ENCODE measurements at regions not wholly inside any gene's neighbourhood (a gene's known extent, or its start where the extent isn't known, plus 50 kb on each side); places are given as distances from the start of the nearest gene placed in this dataset.

DNA sequence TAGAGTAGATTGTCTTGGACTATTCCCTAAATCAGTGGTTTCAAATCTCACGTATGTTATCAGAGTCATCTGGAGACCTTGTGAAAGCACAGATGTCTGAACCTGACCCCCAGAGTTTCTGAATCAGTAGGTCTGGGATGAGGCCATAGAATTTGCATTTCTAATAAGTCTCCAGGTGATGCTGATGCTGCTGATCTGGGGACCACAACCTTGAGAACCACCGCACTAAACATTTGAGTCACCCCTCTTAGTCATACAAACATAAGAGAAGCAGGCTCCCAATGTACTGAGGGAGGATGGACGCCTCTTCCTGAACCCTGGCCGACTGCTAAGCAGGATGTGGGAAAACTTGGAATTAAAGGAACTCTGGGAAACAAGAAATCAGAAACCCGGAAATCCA, 187.8 kb upstream of the PRDM1 start:
- Histone ChIP-seq H3K4me1 (ENCODE audit: control insufficient read depth, insufficient read depth, low read length) (no peaks in the 10 kb centered on the region), H3K27me3 (ENCODE audit: control insufficient read depth, insufficient read depth, low read length) (no peaks in the 10 kb centered on the region), H3K4me3 (ENCODE audit: low read depth, low read length) (no peak overlapping the region), H3K9me3 (ENCODE audit: control insufficient read depth, insufficient read depth, low read length) (no peaks in the 10 kb centered on the region), H3K36me3 (ENCODE audit: control insufficient read depth, insufficient read depth, low read length) (no peaks in the 10 kb centered on the region), H3K27ac (ENCODE audit: low read depth, low read length) (no peak overlapping the region)
- DNase-seq (ENCODE audit: low read depth in 4 of 6, low spot score in 6 of 6) = no peak
- WGBS (ENCODE audit: insufficient coverage) = 87% methylated on average over 3 of the region's 5 CpGs

DNA sequence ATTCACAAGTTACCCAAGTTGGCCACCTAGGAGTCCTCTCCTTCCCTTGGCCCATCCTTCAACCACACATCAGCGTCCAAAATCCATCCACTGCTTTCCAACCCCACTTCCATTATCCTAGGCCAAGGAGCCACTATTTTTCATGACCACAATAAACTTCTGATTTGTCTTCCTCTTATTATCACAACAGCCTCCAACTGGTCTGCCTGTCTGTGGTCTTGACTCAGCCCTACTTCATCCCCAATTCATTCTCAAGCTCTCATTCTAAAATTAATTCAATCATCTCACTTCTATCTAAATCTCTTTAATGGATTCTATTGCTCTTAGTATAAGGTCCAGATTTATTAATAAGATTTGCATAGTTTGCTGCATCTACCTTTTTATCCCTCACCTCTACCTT, 189.0 kb upstream of the PRDM1 start:
- H3K36me3 ChIP-seq (ENCODE audit: control insufficient read depth, insufficient read depth, low read length) = no peaks in the 10 kb centered on the region
- no peak for DNase-seq (ENCODE audit: low read depth in 4 of 6, low spot score in 6 of 6)
- H3K27ac ChIP-seq (ENCODE audit: low read depth, low read length) = no peak overlapping the region
- H3K4me1 ChIP-seq (ENCODE audit: control insufficient read depth, insufficient read depth, low read length) = no peaks in the 10 kb centered on the region
- no peak overlapping the region for H3K4me3 ChIP-seq (ENCODE audit: low read depth, low read length)
- no peaks in the 10 kb centered on the region for H3K9me3 ChIP-seq (ENCODE audit: control insufficient read depth, insufficient read depth, low read length)
- no peaks in the 10 kb centered on the region for H3K27me3 ChIP-seq (ENCODE audit: control insufficient read depth, insufficient read depth, low read length)
- 100% methylated on average over 1 of the region's 1 CpG for WGBS (ENCODE audit: insufficient coverage)

DNA sequence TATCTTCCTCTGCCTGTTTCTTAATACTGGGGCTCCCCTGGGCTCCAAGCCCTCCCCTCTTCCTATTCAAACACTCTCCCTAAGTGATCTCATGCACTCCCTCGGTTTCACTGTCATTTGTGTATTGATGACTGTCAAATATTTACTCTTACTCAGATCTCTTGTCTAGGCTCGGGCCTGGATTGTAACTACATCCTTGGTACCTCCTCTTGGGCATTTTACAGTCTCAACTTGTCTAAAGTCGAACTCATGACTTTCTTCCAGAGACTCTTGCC, 189.4 kb upstream of the PRDM1 start:
- H3K4me3 ChIP-seq (ENCODE audit: low read depth, low read length) = no peak overlapping the region
- no peaks in the 10 kb centered on the region for H3K9me3 ChIP-seq (ENCODE audit: control insufficient read depth, insufficient read depth, low read length)
- 79% methylated on average over 2 of the region's 3 CpGs for WGBS (ENCODE audit: insufficient coverage)
- no peak for DNase-seq (ENCODE audit: low read depth in 4 of 6, low spot score in 6 of 6)
- no peaks in the 10 kb centered on the region for H3K27me3 ChIP-seq (ENCODE audit: control insufficient read depth, insufficient read depth, low read length)
- H3K36me3 ChIP-seq (ENCODE audit: control insufficient read depth, insufficient read depth, low read length) = no peaks in the 10 kb centered on the region
- H3K4me1 ChIP-seq (ENCODE audit: control insufficient read depth, insufficient read depth, low read length) = no peaks in the 10 kb centered on the region
- H3K27ac ChIP-seq (ENCODE audit: low read depth, low read length) = no peak overlapping the region

DNA sequence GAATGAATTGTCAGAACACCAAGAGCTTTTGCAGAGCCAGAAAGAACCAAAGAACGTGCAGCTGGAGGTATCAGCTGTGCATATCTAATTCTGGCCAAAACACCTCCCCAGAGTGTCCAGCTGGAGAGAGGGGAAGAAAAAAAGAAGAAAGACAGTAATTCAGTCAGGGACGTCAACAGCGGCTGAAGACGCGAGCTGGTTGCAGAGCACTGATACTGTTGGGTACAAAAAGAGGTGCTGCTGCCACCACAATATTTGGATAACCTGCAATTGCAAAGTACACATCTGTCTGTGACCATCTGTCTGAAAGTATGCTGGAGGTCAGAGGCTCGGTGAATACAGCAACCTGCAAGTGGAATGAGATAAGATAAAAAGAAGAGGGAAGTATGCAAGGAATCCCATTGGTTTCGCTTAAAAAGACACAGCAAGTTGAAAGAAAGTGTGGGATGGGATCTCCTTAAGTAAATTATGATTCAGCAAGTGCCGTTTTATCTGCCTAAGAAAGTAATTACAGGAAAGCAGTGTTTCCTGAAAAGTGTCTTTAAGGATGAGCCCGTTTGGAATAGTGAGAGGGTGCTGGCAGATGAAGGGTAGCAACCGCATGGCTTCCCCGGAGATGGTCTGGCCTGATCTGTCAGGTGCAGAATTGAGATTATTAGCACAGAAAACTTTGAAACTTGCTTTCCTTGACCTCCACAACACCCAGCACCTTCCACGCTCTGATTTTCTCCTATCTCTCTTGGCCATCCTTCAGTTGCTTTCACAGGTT, 189.9 kb upstream of the PRDM1 start:
- 84% methylated on average over 8 of the region's 12 CpGs for WGBS (ENCODE audit: insufficient coverage)

DNA sequence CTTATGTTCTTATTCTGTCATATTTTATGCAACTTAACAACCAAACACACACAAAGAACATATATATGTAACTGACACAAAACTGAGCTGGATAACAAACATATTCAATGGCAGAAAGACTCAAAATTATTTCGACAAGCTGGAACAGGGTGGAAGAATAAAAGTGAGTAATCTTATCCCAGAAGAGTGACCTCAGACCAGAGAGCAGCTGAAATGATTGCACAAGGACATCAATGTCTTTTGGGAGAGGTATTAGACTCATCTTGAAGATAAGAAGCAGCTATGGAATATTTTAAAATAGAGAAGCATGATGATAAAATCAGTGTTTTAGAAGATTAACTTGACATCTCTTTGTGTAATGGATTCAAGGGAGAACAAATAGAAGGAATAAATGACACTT, 191.6 kb upstream of the PRDM1 start:
- no peaks in the 10 kb centered on the region for H3K27me3 ChIP-seq (ENCODE audit: control insufficient read depth, insufficient read depth, low read length)
- 83% methylated on average over 1 of the region's 1 CpG for WGBS (ENCODE audit: insufficient coverage)
- no peak overlapping the region for H3K27ac ChIP-seq (ENCODE audit: low read depth, low read length)
- no peaks in the 10 kb centered on the region for H3K36me3 ChIP-seq (ENCODE audit: control insufficient read depth, insufficient read depth, low read length)
- no peaks in the 10 kb centered on the region for H3K9me3 ChIP-seq (ENCODE audit: control insufficient read depth, insufficient read depth, low read length)
- H3K4me3 ChIP-seq (ENCODE audit: low read depth, low read length) = no peak overlapping the region
- no peaks in the 10 kb centered on the region for H3K4me1 ChIP-seq (ENCODE audit: control insufficient read depth, insufficient read depth, low read length)
- DNase-seq (ENCODE audit: low read depth in 4 of 6, low spot score in 6 of 6) = no peak

More for the DNA sequence above, 189.9 kb upstream of the PRDM1 start:
- no peak overlapping the region for H3K4me3 ChIP-seq (ENCODE audit: low read depth, low read length)
- no peaks in the 10 kb centered on the region for H3K9me3 ChIP-seq (ENCODE audit: control insufficient read depth, insufficient read depth, low read length)
- no peaks in the 10 kb centered on the region for H3K36me3 ChIP-seq (ENCODE audit: control insufficient read depth, insufficient read depth, low read length)
- H3K27ac ChIP-seq (ENCODE audit: low read depth, low read length) = no peak overlapping the region
- no peaks in the 10 kb centered on the region for H3K4me1 ChIP-seq (ENCODE audit: control insufficient read depth, insufficient read depth, low read length)
- no peaks in the 10 kb centered on the region for H3K27me3 ChIP-seq (ENCODE audit: control insufficient read depth, insufficient read depth, low read length)
- DNase-seq (ENCODE audit: low read depth in 4 of 6, low spot score in 6 of 6) = no peak

DNA sequence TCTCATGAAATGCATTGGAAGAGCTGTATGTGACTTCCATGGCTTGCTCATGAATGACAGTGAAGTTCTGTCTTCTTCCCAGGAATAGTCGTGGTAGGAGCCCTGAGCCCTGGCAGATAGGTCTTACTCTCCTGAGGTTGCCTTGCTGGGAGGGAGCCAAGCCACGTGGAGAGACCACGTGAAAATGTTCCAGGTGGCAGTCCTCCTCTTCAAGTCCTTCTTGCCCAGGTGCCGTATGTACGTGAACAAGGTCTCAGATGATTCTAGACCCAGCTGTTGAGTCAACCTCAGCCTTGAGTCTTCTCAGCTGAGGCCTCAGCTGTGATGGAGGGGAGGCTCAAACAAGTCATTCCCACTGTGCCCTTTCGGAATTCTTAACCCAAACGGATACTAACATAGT, 192.4 kb upstream of the PRDM1 start:
- Histone ChIP-seq H3K4me3 (ENCODE audit: low read depth, low read length) (no peak overlapping the region), H3K36me3 (ENCODE audit: control insufficient read depth, insufficient read depth, low read length) (no peaks in the 10 kb centered on the region), H3K4me1 (ENCODE audit: control insufficient read depth, insufficient read depth, low read length) (no peaks in the 10 kb centered on the region), H3K9me3 (ENCODE audit: control insufficient read depth, insufficient read depth, low read length) (no peaks in the 10 kb centered on the region), H3K27ac (ENCODE audit: low read depth, low read length) (no peak overlapping the region), H3K27me3 (ENCODE audit: control insufficient read depth, insufficient read depth, low read length) (no peaks in the 10 kb centered on the region)
- DNase-seq (ENCODE audit: low read depth in 4 of 6, low spot score in 6 of 6) = no peak
- 92% methylated on average over 5 of the region's 7 CpGs for WGBS (ENCODE audit: insufficient coverage)

DNA sequence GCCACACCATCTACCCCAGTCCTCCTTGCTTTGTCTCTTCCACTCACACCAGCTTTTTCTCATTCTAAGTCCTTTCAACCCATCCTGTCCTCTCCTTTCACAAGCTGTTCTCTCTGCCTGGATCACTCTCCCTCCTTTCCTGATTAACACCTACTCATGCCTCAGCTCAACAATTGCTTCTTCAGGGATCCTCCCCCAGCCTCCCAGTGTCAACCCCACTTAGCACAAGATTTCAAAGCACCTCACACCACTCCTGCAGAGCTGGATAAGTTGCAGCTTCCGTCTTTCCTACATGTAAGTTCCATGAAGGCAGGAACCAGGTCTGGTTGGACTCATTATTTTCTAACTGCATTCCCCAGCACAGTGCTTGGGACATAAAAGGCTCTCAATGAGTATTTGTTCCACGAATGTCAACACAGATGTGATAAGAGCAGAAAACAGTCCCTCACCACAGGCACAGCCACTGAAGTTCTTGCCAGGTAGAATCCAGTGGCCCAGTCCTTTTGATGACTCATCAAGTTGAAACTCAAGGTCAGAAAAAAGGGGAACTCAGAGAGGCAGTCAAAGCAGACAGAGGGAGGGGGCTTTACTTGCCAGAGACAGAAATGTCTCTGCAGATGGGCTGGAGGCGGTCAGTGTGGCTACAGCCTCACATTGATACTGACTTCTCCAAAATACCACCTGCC, 193.4 kb upstream of the PRDM1 start:
- Histone ChIP-seq H3K27ac (ENCODE audit: low read depth, low read length) (no peak overlapping the region), H3K4me1 (ENCODE audit: control insufficient read depth, insufficient read depth, low read length) (no peaks in the 10 kb centered on the region), H3K9me3 (ENCODE audit: control insufficient read depth, insufficient read depth, low read length) (no peaks in the 10 kb centered on the region), H3K36me3 (ENCODE audit: control insufficient read depth, insufficient read depth, low read length) (no peaks in the 10 kb centered on the region), H3K4me3 (ENCODE audit: low read depth, low read length) (no peak overlapping the region), H3K27me3 (ENCODE audit: control insufficient read depth, insufficient read depth, low read length) (no peaks in the 10 kb centered on the region)
- WGBS (ENCODE audit: insufficient coverage) = 88% methylated on average over 1 of the region's 3 CpGs
- no peak for DNase-seq (ENCODE audit: low read depth in 4 of 6, low spot score in 6 of 6)

DNA sequence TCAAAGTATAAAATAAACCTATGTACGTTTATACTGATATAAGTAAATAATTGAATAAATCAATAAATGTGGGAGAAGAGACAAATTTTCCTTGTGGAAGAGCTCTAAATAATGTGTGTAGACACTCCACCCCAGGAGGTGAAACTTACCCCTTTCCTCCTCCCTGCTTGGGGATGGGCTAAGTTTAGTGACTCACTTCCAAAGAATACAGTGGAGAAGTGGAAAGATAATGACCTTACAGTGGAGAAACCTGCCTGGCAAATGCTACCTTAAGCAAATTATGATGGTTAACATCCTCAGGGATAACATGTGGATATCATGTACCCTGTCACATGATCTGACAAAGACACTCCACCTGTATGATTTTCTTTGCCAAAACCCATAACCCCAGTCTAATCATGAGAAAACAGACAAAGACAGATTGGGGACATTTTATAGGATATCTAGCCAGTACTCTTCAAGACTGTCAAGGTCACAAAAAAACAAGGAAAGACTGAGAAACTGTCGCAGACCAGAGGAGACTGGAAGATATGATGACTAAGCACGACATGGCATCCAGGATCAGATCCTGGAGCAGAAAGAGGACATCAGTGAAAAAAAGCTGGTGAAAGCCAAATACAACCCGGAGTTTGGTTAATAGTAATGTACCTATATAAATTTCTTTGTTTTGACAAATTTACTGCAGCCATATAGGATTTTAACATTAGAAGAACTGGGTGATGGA, 195.5 kb upstream of the PRDM1 start:
- Histone ChIP-seq H3K27me3 (ENCODE audit: control insufficient read depth, insufficient read depth, low read length) (no peaks in the 10 kb centered on the region), H3K4me3 (ENCODE audit: low read depth, low read length) (no peak overlapping the region), H3K36me3 (ENCODE audit: control insufficient read depth, insufficient read depth, low read length) (no peaks in the 10 kb centered on the region), H3K27ac (ENCODE audit: low read depth, low read length) (no peak overlapping the region), H3K4me1 (ENCODE audit: control insufficient read depth, insufficient read depth, low read length) (no peaks in the 10 kb centered on the region), H3K9me3 (ENCODE audit: control insufficient read depth, insufficient read depth, low read length) (no peaks in the 10 kb centered on the region)
- 95% methylated on average over 2 of the region's 4 CpGs for WGBS (ENCODE audit: insufficient coverage)
- DNase-seq (ENCODE audit: low read depth in 4 of 6, low spot score in 6 of 6) = no peak

DNA sequence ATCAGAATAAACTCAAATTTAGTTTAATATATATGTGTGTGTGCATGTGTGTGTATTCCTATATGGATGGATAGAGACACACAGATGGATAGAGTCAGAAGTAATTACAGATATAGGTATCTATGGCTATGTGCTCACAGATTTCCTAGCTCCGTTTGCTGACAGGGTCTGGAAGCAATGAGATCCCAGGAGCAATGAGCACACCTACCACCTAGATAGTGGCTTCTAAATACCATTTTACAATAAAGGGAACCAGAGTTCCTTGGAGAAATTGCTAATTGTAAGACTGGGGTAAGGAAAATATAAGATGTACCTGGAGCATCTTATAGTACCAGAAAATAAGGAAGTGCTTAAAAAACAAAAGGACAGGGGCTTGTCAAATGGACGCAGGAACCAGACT, 196.2 kb upstream of the PRDM1 start:
- no peak overlapping the region for H3K4me3 ChIP-seq (ENCODE audit: low read depth, low read length)

More for the DNA sequence above, 196.2 kb upstream of the PRDM1 start:
- no peak overlapping the region for H3K27ac ChIP-seq (ENCODE audit: low read depth, low read length)
- no peaks in the 10 kb centered on the region for H3K4me1 ChIP-seq (ENCODE audit: control insufficient read depth, insufficient read depth, low read length)
- no peaks in the 10 kb centered on the region for H3K27me3 ChIP-seq (ENCODE audit: control insufficient read depth, insufficient read depth, low read length)
- WGBS (ENCODE audit: insufficient coverage) = no CpG with 5 or more reads among the region's 2 CpGs
- DNase-seq (ENCODE audit: low read depth in 4 of 6, low spot score in 6 of 6) = no peak
- H3K9me3 ChIP-seq (ENCODE audit: control insufficient read depth, insufficient read depth, low read length) = no peaks in the 10 kb centered on the region
- no peaks in the 10 kb centered on the region for H3K36me3 ChIP-seq (ENCODE audit: control insufficient read depth, insufficient read depth, low read length)

Data from spinal cord (tissue), 9 donors.